IPS-15b (cell line): ENCODE measurements at regions not wholly inside any gene's neighbourhood (a gene's known extent, or its start where the extent isn't known, plus 50 kb on each side); places are given as distances from the start of the nearest gene placed in this dataset.

Experiments
- H3K27me3 ChIP-seq: one replicate; pipeline ENCODE4 v1.6.1; 2013; ENCODE audit warnings: low read length; ENCODE audit not compliant: control insufficient read depth, insufficient read depth
- H3K36me3 ChIP-seq: one replicate; pipeline ENCODE4 v1.6.1; 2013; ENCODE audit warnings: low read length; ENCODE audit not compliant: control insufficient read depth, insufficient read depth
- H3K4me1 ChIP-seq: one replicate; pipeline ENCODE4 v1.6.1; 2013; ENCODE audit warnings: mild to moderate bottlenecking, low read length; ENCODE audit not compliant: control insufficient read depth, insufficient read depth
- H3K4me3 ChIP-seq: one replicate; pipeline ENCODE4 v1.5.1; 2013; ENCODE audit warnings: low read depth, low read length
- H3K9ac ChIP-seq: one replicate; pipeline ENCODE4 v1.6.1; 2013; ENCODE audit warnings: low read depth, mild to moderate bottlenecking, low read length
- H3K9me3 ChIP-seq: one replicate; pipeline ENCODE4 v1.6.1; 2013; ENCODE audit warnings: mild to moderate bottlenecking, low read length; ENCODE audit not compliant: control insufficient read depth, insufficient read depth

GRCh38 chr11:97110376-97110775 lies 720.6 kb downstream of the JRKL start:
- Histone ChIP-seq H3K9me3 (no peaks in the 10 kb centered on the region), H3K9ac (no peak overlapping the region), H3K4me3 (no peak overlapping the region), H3K4me1 (no peaks in the 10 kb centered on the region), H3K36me3 (no peaks in the 10 kb centered on the region), H3K27me3 (no peaks in the 10 kb centered on the region)

GRCh38 chr11:97111559-97111958 lies 721.7 kb downstream of the JRKL start:
- Histone ChIP-seq H3K9me3 (no peaks in the 10 kb centered on the region), H3K4me3 (no peak overlapping the region), H3K9ac (no peak overlapping the region), H3K36me3 (no peaks in the 10 kb centered on the region), H3K27me3 (no peaks in the 10 kb centered on the region), H3K4me1 (no peaks in the 10 kb centered on the region)

GRCh38 chr11:97118614-97119200 lies 728.9 kb downstream of the JRKL start:
- Histone ChIP-seq H3K4me1 (no peaks in the 10 kb centered on the region), H3K36me3 (no peaks in the 10 kb centered on the region), H3K9ac (no peak overlapping the region), H3K9me3 (no peaks in the 10 kb centered on the region), H3K27me3 (no peaks in the 10 kb centered on the region), H3K4me3 (no peak overlapping the region)

- H3K36me3 ChIP-seq = no peaks in the 10 kb centered on the region
These were observed 733.4 kb downstream of the JRKL start for GRCh38 chr11:97123237-97123636.

GRCh38 chr11:97136067-97136466 lies 746.3 kb downstream of the JRKL start:
- no peaks in the 10 kb centered on the region for H3K27me3 ChIP-seq
- no peak overlapping the region for H3K9ac ChIP-seq
- H3K9me3 ChIP-seq = no peaks in the 10 kb centered on the region
- no peak overlapping the region for H3K4me3 ChIP-seq
- no peaks in the 10 kb centered on the region for H3K4me1 ChIP-seq
- H3K36me3 ChIP-seq = no peaks in the 10 kb centered on the region

More at GRCh38 chr11:97123237-97123636, 733.4 kb downstream of the JRKL start:
- Histone ChIP-seq H3K4me1 (no peaks in the 10 kb centered on the region), H3K9me3 (no peaks in the 10 kb centered on the region), H3K27me3 (no peaks in the 10 kb centered on the region), H3K4me3 (no peak overlapping the region), H3K9ac (no peak overlapping the region)

- Histone ChIP-seq H3K9ac (no peak overlapping the region), H3K4me3 (no peak overlapping the region), H3K27me3 (no peaks in the 10 kb centered on the region), H3K36me3 (no peaks in the 10 kb centered on the region), H3K9me3 (no peaks in the 10 kb centered on the region), H3K4me1 (no peaks in the 10 kb centered on the region)
These were observed 751.2 kb downstream of the JRKL start for GRCh38 chr11:97140885-97141494.

GRCh38 chr11:97143463-97143862 lies 753.6 kb downstream of the JRKL start:
- Histone ChIP-seq H3K4me3 (no peak overlapping the region), H3K36me3 (no peaks in the 10 kb centered on the region), H3K9ac (no peak overlapping the region), H3K4me1 (no peaks in the 10 kb centered on the region), H3K9me3 (no peaks in the 10 kb centered on the region), H3K27me3 (no peaks in the 10 kb centered on the region)

- no peak overlapping the region for H3K9ac ChIP-seq
- H3K9me3 ChIP-seq = no peaks in the 10 kb centered on the region
- no peaks in the 10 kb centered on the region for H3K27me3 ChIP-seq
- no peaks in the 10 kb centered on the region for H3K4me1 ChIP-seq
- H3K36me3 ChIP-seq = no peaks in the 10 kb centered on the region
- H3K4me3 ChIP-seq = no peak overlapping the region
These were observed 759.9 kb downstream of the JRKL start for GRCh38 chr11:97149741-97150140.

- H3K36me3 ChIP-seq = no peaks in the 10 kb centered on the region
- H3K4me3 ChIP-seq = no peak overlapping the region
- H3K27me3 ChIP-seq = no peaks in the 10 kb centered on the region
- no peak overlapping the region for H3K9ac ChIP-seq
- no peaks in the 10 kb centered on the region for H3K4me1 ChIP-seq
- no peaks in the 10 kb centered on the region for H3K9me3 ChIP-seq
These were observed 767.5 kb downstream of the JRKL start for GRCh38 chr11:97157221-97157740.

GRCh38 chr11:97158243-97158642 lies 768.4 kb downstream of the JRKL start:
- H3K4me1 ChIP-seq = no peaks in the 10 kb centered on the region
- no peak overlapping the region for H3K9ac ChIP-seq
- no peaks in the 10 kb centered on the region for H3K36me3 ChIP-seq
- H3K9me3 ChIP-seq = no peaks in the 10 kb centered on the region
- no peaks in the 10 kb centered on the region for H3K27me3 ChIP-seq
- H3K4me3 ChIP-seq = no peak overlapping the region

- Histone ChIP-seq H3K4me3 (no peak overlapping the region), H3K9ac (no peak overlapping the region), H3K27me3 (no peaks in the 10 kb centered on the region), H3K9me3 (no peaks in the 10 kb centered on the region), H3K36me3 (no peaks in the 10 kb centered on the region), H3K4me1 (no peaks in the 10 kb centered on the region)
These were observed 773.9 kb downstream of the JRKL start for GRCh38 chr11:97163631-97164191.
